Stomach (tissue), 4 donors: ENCODE measurements at regions not wholly inside any gene's neighbourhood (a gene's known extent, or its start where the extent isn't known, plus 50 kb on each side); places are given as distances from the start of the nearest gene placed in this dataset.

Source experiments
- EP300 ChIP-seq: sonication (generic); formaldehyde crosslinking; IDR thresholded peaks from one replicate; pipeline ENCODE4 v1.6.1; 2017; ENCODE audit warnings: antibody characterized with exemption
- TF ChIP-seq, protein P1 (sequence below), 7 experiments: fragments of 450-650 bp in 4 of 7; fragments of 200-600 bp in 3 of 7; sonication (generic) in 3 of 7; IDR thresholded peaks; one replicate each; pipeline ENCODE4 v1.5.1; 2016 to 2019; ENCODE audit warnings: antibody characterized with exemption in 7 of 7, control low read depth in 2 of 7, mild to moderate bottlenecking in 1 of 7

DNA sequence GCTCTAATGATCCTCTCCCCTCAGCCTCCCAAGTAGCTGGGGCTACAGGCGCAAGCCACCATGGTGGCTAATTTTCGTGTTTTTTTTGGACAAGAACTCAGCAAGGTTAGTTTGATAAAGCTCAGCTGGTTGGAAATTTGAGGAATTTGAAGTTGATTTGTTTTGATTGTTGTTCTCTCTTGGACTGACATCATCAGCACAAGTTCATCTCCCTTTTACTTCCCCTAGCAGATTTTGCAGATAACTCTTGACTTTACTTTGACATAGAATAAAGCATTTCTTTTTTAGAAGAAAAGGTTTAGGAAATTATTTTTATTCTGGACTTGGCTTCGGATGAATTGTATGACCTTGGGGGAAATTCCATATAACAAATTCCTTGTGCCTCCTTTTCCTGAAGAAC lies 74.9 kb upstream of the DLX2 start:
- TF ChIP-seq, protein P1, sequence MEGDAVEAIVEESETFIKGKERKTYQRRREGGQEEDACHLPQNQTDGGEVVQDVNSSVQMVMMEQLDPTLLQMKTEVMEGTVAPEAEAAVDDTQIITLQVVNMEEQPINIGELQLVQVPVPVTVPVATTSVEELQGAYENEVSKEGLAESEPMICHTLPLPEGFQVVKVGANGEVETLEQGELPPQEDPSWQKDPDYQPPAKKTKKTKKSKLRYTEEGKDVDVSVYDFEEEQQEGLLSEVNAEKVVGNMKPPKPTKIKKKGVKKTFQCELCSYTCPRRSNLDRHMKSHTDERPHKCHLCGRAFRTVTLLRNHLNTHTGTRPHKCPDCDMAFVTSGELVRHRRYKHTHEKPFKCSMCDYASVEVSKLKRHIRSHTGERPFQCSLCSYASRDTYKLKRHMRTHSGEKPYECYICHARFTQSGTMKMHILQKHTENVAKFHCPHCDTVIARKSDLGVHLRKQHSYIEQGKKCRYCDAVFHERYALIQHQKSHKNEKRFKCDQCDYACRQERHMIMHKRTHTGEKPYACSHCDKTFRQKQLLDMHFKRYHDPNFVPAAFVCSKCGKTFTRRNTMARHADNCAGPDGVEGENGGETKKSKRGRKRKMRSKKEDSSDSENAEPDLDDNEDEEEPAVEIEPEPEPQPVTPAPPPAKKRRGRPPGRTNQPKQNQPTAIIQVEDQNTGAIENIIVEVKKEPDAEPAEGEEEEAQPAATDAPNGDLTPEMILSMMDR (IDR thresholded peaks at IDR 0.05), result no peak
- no peak for TF ChIP-seq EP300
